Nephron progenitor cell (in vitro differentiated cells): ENCODE measurements at regions not wholly inside any gene's neighbourhood (a gene's known extent, or its start where the extent isn't known, plus 50 kb on each side); places are given as distances from the start of the nearest gene placed in this dataset.

ENCODE experiments used
- DNase-seq: peaks from one replicate; pipeline ENCODE4 v3.0.0; 2021
- H3K27ac Mint-ChIP-seq: 2 replicates; pipeline ENCODE4 v1.8.0; 2021; ENCODE audit warnings: mild to moderate bottlenecking, moderate library complexity, mixed read lengths
- H3K27me3 Mint-ChIP-seq: 2 replicates; pipeline ENCODE4 v1.8.0; 2021; ENCODE audit warnings: mild to moderate bottlenecking, low read depth, mixed read lengths; ENCODE audit not compliant: poor library complexity
- H3K36me3 Mint-ChIP-seq: 2 replicates; pipeline ENCODE4 v1.8.0; 2021; ENCODE audit warnings: low read depth, mixed read lengths
- H3K4me1 Mint-ChIP-seq: 2 replicates; pipeline ENCODE4 v1.8.0; 2021; ENCODE audit warnings: mixed read lengths
- H3K4me3 Mint-ChIP-seq: 2 replicates; pipeline ENCODE4 v1.8.0; 2021; ENCODE audit warnings: mild to moderate bottlenecking, moderate library complexity, mixed read lengths
- H3K9me3 Mint-ChIP-seq: 2 replicates; pipeline ENCODE4 v1.8.0; 2021; ENCODE audit warnings: mild to moderate bottlenecking, moderate library complexity, mixed read lengths
- CTCF ChIP-seq: fragments of 200-600 bp; sonication (generic); IDR thresholded peaks from 2 replicates; pipeline ENCODE4 v1.5.0; 2021; ENCODE audit warnings: antibody characterized with exemption

GRCh38 chr6:150536835-150537234 is 62.9 kb upstream of the PLEKHG1 start:
- no peak overlapping the region for H3K4me3 Mint-ChIP-seq
- H3K9me3 Mint-ChIP-seq, result peaks cover 27% of the 10 kb centered on the region
- DNase-seq, result no peak
- H3K27me3 Mint-ChIP-seq, result peaks cover 30% of the 10 kb centered on the region
- H3K27ac Mint-ChIP-seq, result no peak overlapping the region
- peaks cover 6% of the 10 kb centered on the region for H3K36me3 Mint-ChIP-seq
- no peak for TF ChIP-seq CTCF
- peaks cover 3% of the 10 kb centered on the region for H3K4me1 Mint-ChIP-seq

DNA sequence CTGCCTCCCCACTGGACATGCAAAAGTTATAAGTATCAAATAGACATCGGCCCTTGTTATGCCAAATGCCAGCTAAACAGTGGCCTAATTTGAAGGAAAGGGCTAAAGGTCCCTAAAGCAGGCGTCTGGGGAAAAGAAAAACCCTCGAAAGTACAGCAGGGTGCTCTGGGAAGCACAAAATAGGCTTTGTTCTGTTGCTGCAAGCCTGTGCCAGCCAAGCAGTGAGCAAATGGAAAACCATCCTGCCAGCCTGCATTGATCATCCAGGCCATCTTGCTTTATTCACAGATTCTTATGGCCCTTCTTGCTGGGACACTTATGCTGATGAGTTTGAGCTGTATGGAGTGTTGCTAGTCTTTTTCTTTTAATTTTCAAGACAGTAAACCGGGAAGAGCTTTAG is 62.2 kb upstream of the PLEKHG1 start:
- Mint-ChIP-seq H3K4me3 (no peak overlapping the region), H3K4me1 (peaks cover 3% of the 10 kb centered on the region), H3K27me3 (peaks cover 27% of the 10 kb centered on the region), H3K27ac (no peak overlapping the region), H3K36me3 (peaks cover 6% of the 10 kb centered on the region), H3K9me3 (peaks cover 27% of the 10 kb centered on the region)
- no peak for DNase-seq
- TF ChIP-seq CTCF, result no peak

- no peak overlapping the region for H3K4me3 Mint-ChIP-seq
- peaks cover 6% of the 10 kb centered on the region for H3K36me3 Mint-ChIP-seq
- no peak overlapping the region for H3K27ac Mint-ChIP-seq
- DNase-seq, result no peak
- peaks cover 28% of the 10 kb centered on the region for H3K27me3 Mint-ChIP-seq
- peaks cover 3% of the 10 kb centered on the region for H3K4me1 Mint-ChIP-seq
- peaks cover 27% of the 10 kb centered on the region for H3K9me3 Mint-ChIP-seq
- no peak for TF ChIP-seq CTCF
Measured at GRCh38 chr6:150537893-150538292, 61.8 kb upstream of the PLEKHG1 start.

DNA sequence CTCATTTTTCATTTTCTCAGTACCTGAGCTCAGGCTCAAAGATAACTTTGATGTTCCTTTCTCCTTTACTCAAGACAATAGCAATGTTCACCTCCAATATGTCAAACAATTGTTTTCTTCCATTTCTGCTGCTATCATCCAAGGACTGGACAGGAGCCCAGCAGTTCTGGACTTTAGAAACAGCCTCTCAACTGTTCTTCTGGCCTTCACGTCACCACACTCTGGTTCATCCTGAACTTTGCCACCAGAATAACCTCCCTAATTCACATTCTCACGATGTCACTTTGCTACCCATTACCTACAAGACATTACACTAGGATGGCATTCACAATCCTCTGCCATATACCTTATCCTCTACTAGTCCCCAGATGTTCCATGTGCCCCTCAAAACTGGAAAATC is 60.6 kb upstream of the PLEKHG1 start:
- no peak for TF ChIP-seq CTCF
- Mint-ChIP-seq H3K9me3 (peaks cover 27% of the 10 kb centered on the region), H3K4me1 (peaks cover 3% of the 10 kb centered on the region), H3K27me3 (peaks cover 31% of the 10 kb centered on the region), H3K36me3 (peaks cover 6% of the 10 kb centered on the region), H3K4me3 (no peak overlapping the region), H3K27ac (no peak overlapping the region)
- no peak for DNase-seq

GRCh38 chr6:150539568-150539967 is 60.1 kb upstream of the PLEKHG1 start:
- Mint-ChIP-seq H3K27me3 (peaks cover 31% of the 10 kb centered on the region), H3K4me1 (peaks cover 3% of the 10 kb centered on the region), H3K4me3 (no peak overlapping the region), H3K36me3 (peaks cover 6% of the 10 kb centered on the region), H3K9me3 (peaks cover 27% of the 10 kb centered on the region), H3K27ac (no peak overlapping the region)
- no peak for TF ChIP-seq CTCF
- no peak for DNase-seq

DNA sequence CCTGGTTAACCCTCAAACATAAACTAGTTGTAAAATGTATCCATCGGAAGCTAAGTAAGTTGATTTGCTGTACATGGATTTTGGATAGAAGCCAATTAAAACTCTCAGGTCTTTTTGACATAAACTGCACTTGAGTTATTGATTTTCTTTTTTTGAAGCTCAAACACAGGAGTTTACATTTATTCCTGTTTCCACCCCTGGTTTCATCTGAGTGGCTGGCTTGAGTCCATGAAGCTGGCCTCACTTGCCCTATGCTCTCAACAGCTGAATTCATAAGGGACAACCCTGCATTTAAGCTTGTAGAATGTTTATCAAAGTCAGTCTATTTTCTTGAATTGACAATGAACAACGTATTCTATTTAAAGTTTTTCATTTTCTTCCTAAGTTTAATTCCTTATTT is 58.1 kb upstream of the PLEKHG1 start:
- peaks cover 6% of the 10 kb centered on the region for H3K36me3 Mint-ChIP-seq
- no peak overlapping the region for H3K4me3 Mint-ChIP-seq
- DNase-seq, result no peak
- H3K9me3 Mint-ChIP-seq, result peaks cover 27% of the 10 kb centered on the region
- peaks cover 28% of the 10 kb centered on the region for H3K27me3 Mint-ChIP-seq
- H3K4me1 Mint-ChIP-seq, result peaks cover 15% of the 10 kb centered on the region
- TF ChIP-seq CTCF, result no peak
- no peak overlapping the region for H3K27ac Mint-ChIP-seq
